BLaER1 (cell line): ENCODE measurements at regions not wholly inside any gene's neighbourhood (a gene's known extent, or its start where the extent isn't known, plus 50 kb on each side); places are given as distances from the start of the nearest gene placed in this dataset.

Experiments
- H3K27ac ChIP-seq: shearing (Covaris generic); formaldehyde crosslinking; 2 replicates; pipeline ENCODE4 v1.8.1; 2022
- H3K27me3 ChIP-seq: shearing (Covaris generic); formaldehyde crosslinking; 2 replicates; pipeline ENCODE4 v1.8.1; 2022
- H3K36me3 ChIP-seq: shearing (Covaris generic); formaldehyde crosslinking; 2 replicates; pipeline ENCODE4 v1.8.1; 2022
- H3K4me1 ChIP-seq: shearing (Covaris generic); formaldehyde crosslinking; 2 replicates; pipeline ENCODE4 v1.8.1; 2022
- H3K4me2 ChIP-seq: shearing (Covaris generic); formaldehyde crosslinking; 2 replicates; pipeline ENCODE4 v1.8.1; 2022
- H3K4me3 ChIP-seq: shearing (Covaris generic); formaldehyde crosslinking; 2 replicates; pipeline ENCODE4 v1.8.1; 2022
- H3K9ac ChIP-seq: shearing (Covaris generic); formaldehyde crosslinking; 2 replicates; pipeline ENCODE4 v1.8.1; 2022
- H3K9me3 ChIP-seq: shearing (Covaris generic); formaldehyde crosslinking; 2 replicates; pipeline ENCODE4 v1.8.1; 2022
- H4K20me1 ChIP-seq: shearing (Covaris generic); formaldehyde crosslinking; 2 replicates; pipeline ENCODE4 v1.8.1; 2022
- Cebpa-rat ChIP-seq: shearing (Covaris generic); IDR thresholded peaks from 2 replicates; pipeline ENCODE4 v1.8.1; 2022

GRCh38 chr13:74929436-74929835, 552.5 kb downstream of the TBC1D4 start:
- H4K20me1 ChIP-seq, result no peaks in the 10 kb centered on the region
- H3K9ac ChIP-seq, result no peak overlapping the region
- peaks cover 23% of the 10 kb centered on the region for H3K4me1 ChIP-seq
- peaks cover 23% of the 10 kb centered on the region for H3K9me3 ChIP-seq
- H3K27ac ChIP-seq, result no peak overlapping the region
- no peaks in the 10 kb centered on the region for H3K36me3 ChIP-seq
- H3K4me2 ChIP-seq, result no peak overlapping the region
- H3K4me3 ChIP-seq, result no peak overlapping the region
- no peaks in the 10 kb centered on the region for H3K27me3 ChIP-seq
- TF ChIP-seq Cebpa-rat, result no peak

- Histone ChIP-seq H3K9ac (no peak overlapping the region), H3K4me3 (no peak overlapping the region), H3K9me3 (peaks cover 38% of the 10 kb centered on the region), H3K27me3 (no peaks in the 10 kb centered on the region), H3K36me3 (no peaks in the 10 kb centered on the region), H3K4me2 (no peak overlapping the region), H3K27ac (no peak overlapping the region), H4K20me1 (no peaks in the 10 kb centered on the region), H3K4me1 (peaks cover 19% of the 10 kb centered on the region)
- no peak for TF ChIP-seq Cebpa-rat
Observed at GRCh38 chr13:74927823-74928222, 554.1 kb downstream of the TBC1D4 start.

- H3K4me3 ChIP-seq, result no peak overlapping the region
- H3K36me3 ChIP-seq, result no peaks in the 10 kb centered on the region
- no peak overlapping the region for H3K4me2 ChIP-seq
- no peak for TF ChIP-seq Cebpa-rat
- no peaks in the 10 kb centered on the region for H3K27me3 ChIP-seq
- no peak overlapping the region for H3K9ac ChIP-seq
- H3K27ac ChIP-seq, result no peak overlapping the region
- H4K20me1 ChIP-seq, result no peaks in the 10 kb centered on the region
- H3K9me3 ChIP-seq, result peaks cover 40% of the 10 kb centered on the region
- peaks cover 13% of the 10 kb centered on the region for H3K4me1 ChIP-seq
Observed at GRCh38 chr13:74922963-74923362, 559.0 kb downstream of the TBC1D4 start.

GRCh38 chr13:74921326-74921725, 560.6 kb downstream of the TBC1D4 start:
- H3K4me3 ChIP-seq, result no peak overlapping the region
- peak overlapping the region; percentile 39 for H3K4me2 ChIP-seq
- no peaks in the 10 kb centered on the region for H3K27me3 ChIP-seq
- H3K27ac ChIP-seq, result no peak overlapping the region
- H3K9ac ChIP-seq, result no peak overlapping the region
- H3K9me3 ChIP-seq, result peaks cover 30% of the 10 kb centered on the region
- no peaks in the 10 kb centered on the region for H4K20me1 ChIP-seq
- no peak for TF ChIP-seq Cebpa-rat
- H3K36me3 ChIP-seq, result no peaks in the 10 kb centered on the region
- H3K4me1 ChIP-seq, result peaks cover 13% of the 10 kb centered on the region

GRCh38 chr13:74920920-74921319, 561.0 kb downstream of the TBC1D4 start:
- no peak overlapping the region; the same call in 1 of the 2 replicates for H3K27ac ChIP-seq
- no peaks in the 10 kb centered on the region for H4K20me1 ChIP-seq
- H3K9ac ChIP-seq, result no peak overlapping the region
- no peak for TF ChIP-seq Cebpa-rat
- peaks cover 30% of the 10 kb centered on the region for H3K9me3 ChIP-seq
- H3K4me1 ChIP-seq, result peaks cover 13% of the 10 kb centered on the region
- no peaks in the 10 kb centered on the region for H3K36me3 ChIP-seq
- peak overlapping the region; percentile 39 for H3K4me2 ChIP-seq
- no peaks in the 10 kb centered on the region for H3K27me3 ChIP-seq
- no peak overlapping the region for H3K4me3 ChIP-seq

- Histone ChIP-seq H3K4me2 (peak overlapping the region; percentile 39), H3K36me3 (no peaks in the 10 kb centered on the region), H3K4me1 (peaks cover 13% of the 10 kb centered on the region), H3K4me3 (no peak overlapping the region), H3K9me3 (peaks cover 30% of the 10 kb centered on the region), H3K9ac (no peak overlapping the region), H4K20me1 (no peaks in the 10 kb centered on the region), H3K27me3 (no peaks in the 10 kb centered on the region), H3K27ac (no peak overlapping the region)
- no peak for TF ChIP-seq Cebpa-rat
Observed at GRCh38 chr13:74920361-74920760, 561.6 kb downstream of the TBC1D4 start.

GRCh38 chr13:74919914-74920313, 562.1 kb downstream of the TBC1D4 start:
- H3K4me2 ChIP-seq, result no peak overlapping the region
- H4K20me1 ChIP-seq, result no peaks in the 10 kb centered on the region
- H3K9ac ChIP-seq, result no peak overlapping the region
- H3K27me3 ChIP-seq, result no peaks in the 10 kb centered on the region
- H3K36me3 ChIP-seq, result no peaks in the 10 kb centered on the region
- H3K4me1 ChIP-seq, result peaks cover 13% of the 10 kb centered on the region
- H3K9me3 ChIP-seq, result peaks cover 28% of the 10 kb centered on the region
- TF ChIP-seq Cebpa-rat, result no peak
- no peak overlapping the region for H3K4me3 ChIP-seq
- no peak overlapping the region for H3K27ac ChIP-seq

- H3K9ac ChIP-seq, result no peak overlapping the region
- no peak overlapping the region for H3K27ac ChIP-seq
- H3K27me3 ChIP-seq, result no peaks in the 10 kb centered on the region
- no peak overlapping the region for H3K4me3 ChIP-seq
- no peak overlapping the region for H3K4me2 ChIP-seq
- H3K4me1 ChIP-seq, result no peaks in the 10 kb centered on the region; the same call in 1 of the 2 replicates
- no peaks in the 10 kb centered on the region for H3K36me3 ChIP-seq
- no peak for TF ChIP-seq Cebpa-rat
- H4K20me1 ChIP-seq, result no peaks in the 10 kb centered on the region
- H3K9me3 ChIP-seq, result no peaks in the 10 kb centered on the region
Observed at GRCh38 chr13:74912898-74913297, 569.1 kb downstream of the TBC1D4 start.

- no peaks in the 10 kb centered on the region for H3K27me3 ChIP-seq
- H4K20me1 ChIP-seq, result no peaks in the 10 kb centered on the region
- H3K9me3 ChIP-seq, result no peaks in the 10 kb centered on the region
- no peak overlapping the region for H3K4me2 ChIP-seq
- no peak overlapping the region for H3K4me3 ChIP-seq
- H3K27ac ChIP-seq, result no peak overlapping the region
- no peak for TF ChIP-seq Cebpa-rat
- peaks cover 5% of the 10 kb centered on the region for H3K4me1 ChIP-seq
- H3K36me3 ChIP-seq, result no peaks in the 10 kb centered on the region
- no peak overlapping the region for H3K9ac ChIP-seq
Observed at GRCh38 chr13:74910415-74910814, 571.6 kb downstream of the TBC1D4 start.

GRCh38 chr13:74907788-74908187, 574.2 kb downstream of the TBC1D4 start:
- H3K4me2 ChIP-seq, result peak overlapping the region; percentile 19; the same call in 1 of the 2 replicates
- peaks cover 5% of the 10 kb centered on the region for H3K4me1 ChIP-seq
- H3K4me3 ChIP-seq, result no peak overlapping the region
- no peaks in the 10 kb centered on the region for H3K36me3 ChIP-seq
- no peaks in the 10 kb centered on the region for H3K27me3 ChIP-seq
- H4K20me1 ChIP-seq, result no peaks in the 10 kb centered on the region
- no peaks in the 10 kb centered on the region for H3K9me3 ChIP-seq
- no peak for TF ChIP-seq Cebpa-rat
- H3K9ac ChIP-seq, result no peak overlapping the region
- H3K27ac ChIP-seq, result no peak overlapping the region

GRCh38 chr13:74904556-74904955, 577.4 kb downstream of the TBC1D4 start:
- no peaks in the 10 kb centered on the region for H4K20me1 ChIP-seq
- H3K27ac ChIP-seq, result no peak overlapping the region
- TF ChIP-seq Cebpa-rat, result no peak
- H3K27me3 ChIP-seq, result no peaks in the 10 kb centered on the region
- no peak overlapping the region for H3K4me2 ChIP-seq
- no peaks in the 10 kb centered on the region for H3K36me3 ChIP-seq
- H3K4me1 ChIP-seq, result peaks cover 5% of the 10 kb centered on the region
- H3K4me3 ChIP-seq, result no peak overlapping the region
- no peaks in the 10 kb centered on the region for H3K9me3 ChIP-seq
- no peak overlapping the region for H3K9ac ChIP-seq
